Esophagus muscularis mucosa (tissue), 4 donors: ENCODE measurements at regions not wholly inside any gene's neighbourhood (a gene's known extent, or its start where the extent isn't known, plus 50 kb on each side); places are given as distances from the start of the nearest gene placed in this dataset.

Experiments used
- DNase-seq: peaks from one replicate; pipeline ENCODE4 v3.0.0-alpha.2; 2017; ENCODE audit errors: extremely low spot score
- H3K27ac ChIP-seq, 4 donors: fragments of 200-600 bp; sonication (generic); replicated peaks in 1 of 4; 1 replicate in 3 of 4; 2 replicates in 1 of 4; pipeline ENCODE4 v1.5.1; 2016 to 2019; ENCODE audit warnings: mild to moderate bottlenecking in 1 of 4
- H3K27me3 ChIP-seq, 4 donors: fragments of 200-600 bp; sonication (generic); one replicate each; pipeline versions ENCODE4 v1.5.1 to v1.6.0; 2016 to 2019
- H3K36me3 ChIP-seq, 4 donors: fragments of 200-600 bp; sonication (generic); one replicate each; pipeline ENCODE4 v1.5.1; 2016 to 2019
- H3K4me1 ChIP-seq, 4 donors: fragments of 200-600 bp; sonication (generic); one replicate each; pipeline ENCODE4 v1.5.1; 2016 to 2019
- H3K4me3 ChIP-seq, 4 donors: fragments of 200-600 bp; sonication (generic); 1 replicate in 2 of 4; 2 replicates in 2 of 4; pipeline ENCODE4 v1.5.1; 2016 to 2019; ENCODE audit warnings: mild to moderate bottlenecking in 4 of 4, moderate library complexity in 1 of 4
- H3K9me3 ChIP-seq, 4 donors: fragments of 200-600 bp; sonication (generic); 1 replicate in 3 of 4; 2 replicates in 1 of 4; pipeline ENCODE4 v1.5.1; 2016 to 2019
- EP300 ChIP-seq: sonication (generic); formaldehyde crosslinking; IDR thresholded peaks from one replicate; pipeline ENCODE4 v1.6.1; 2017; ENCODE audit warnings: antibody characterized with exemption
- POLR2A ChIP-seq: fragments of 450-650 bp; IDR thresholded peaks from one replicate; pipeline ENCODE4 v1.6.1; 2017; ENCODE audit warnings: antibody characterized with exemption, moderate library complexity, mild to moderate bottlenecking, low read depth
- POLR2AphosphoS5 ChIP-seq, 2 donors: sonication (generic); formaldehyde crosslinking; IDR thresholded peaks; one replicate each; pipeline ENCODE4 v1.6.1; 2017; ENCODE audit warnings: antibody characterized with exemption in 2 of 2
- WGBS: methylation state at CpG from one replicate; pipeline ENCODE4 v1.1.5; 2018; 5-methylcytosine and 5-hydroxymethylcytosine counted together
- intact Hi-C: fragments of 100-400 bp; cut with DNase I; formaldehyde crosslinking; loops from one replicate; pipeline ENCODE4 v1.15.1; 2023
- TF ChIP-seq, protein P1 (sequence below), 3 experiments: fragments of 200-600 bp in 2 of 3; fragments of 450-650 bp in 1 of 3; sonication (generic) in 2 of 3; IDR thresholded peaks; one replicate each; pipeline ENCODE4 v1.5.1; 2017 to 2019; ENCODE audit warnings: antibody characterized with exemption in 3 of 3, mild to moderate bottlenecking in 2 of 3, moderate library complexity in 1 of 3

DNA sequence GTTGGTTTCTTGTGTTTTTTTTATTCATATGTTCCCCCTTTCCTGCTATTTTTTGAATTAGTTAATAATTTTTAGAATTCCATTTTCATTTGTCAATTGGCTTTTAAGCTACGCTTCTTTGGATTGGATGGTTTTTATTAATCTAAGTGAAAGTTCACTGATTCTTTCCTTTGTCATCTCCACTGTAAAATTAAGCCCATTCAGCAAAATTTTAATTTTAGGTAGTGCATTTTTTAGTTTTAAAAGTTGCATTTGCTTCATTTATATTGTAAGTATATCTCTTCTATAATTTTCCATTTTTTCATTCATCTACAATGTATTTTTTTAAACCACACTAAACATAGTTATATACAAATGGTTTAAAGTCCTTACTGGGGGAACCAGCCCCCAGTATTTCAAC, 417.3 kb upstream of the HTR2C start:
- no peak for DNase-seq
- Histone ChIP-seq H3K4me3 (no peak overlapping the region), H3K27ac (no peak overlapping the region), H3K27me3 (no peaks in the 10 kb centered on the region), H3K36me3 (no peaks in the 10 kb centered on the region), H3K4me1 (no peaks in the 10 kb centered on the region), H3K9me3 (peaks cover 0 to 19% (median 0%) of the 10 kb centered on the region in 4 donors)
- intact Hi-C loops = no loop called here
- TF ChIP-seq POLR2AphosphoS5 (IDR thresholded peaks at IDR 0.05) = no peak
- WGBS = 77% methylated on average over 1 of the region's 1 CpG

DNA sequence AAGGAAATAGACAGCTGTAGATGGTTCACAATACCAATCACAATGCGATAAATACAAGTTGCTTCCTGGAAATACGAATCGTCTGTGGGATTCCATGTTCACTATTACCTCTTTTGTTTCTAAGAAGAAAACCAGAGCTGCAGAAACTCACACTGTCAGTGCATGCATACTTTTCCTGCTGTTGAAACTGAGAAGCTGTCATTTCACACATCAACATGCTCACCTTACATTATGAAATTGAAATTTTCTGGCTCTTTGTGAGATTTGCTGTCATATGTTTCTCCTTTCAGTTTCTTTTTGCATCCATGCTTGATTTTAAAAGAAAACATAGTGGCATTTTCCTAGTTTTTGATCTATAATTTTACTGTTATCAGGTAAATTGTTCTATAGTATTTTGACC, 418.3 kb upstream of the HTR2C start:
- intact Hi-C loops = no loop called here
- DNase-seq = no peak
- H3K4me1 ChIP-seq = no peaks in the 10 kb centered on the region
- peaks cover 0 to 19% (median 0%) of the 10 kb centered on the region in 4 donors for H3K9me3 ChIP-seq
- no peak overlapping the region for H3K27ac ChIP-seq
- H3K4me3 ChIP-seq = no peak overlapping the region
- TF ChIP-seq POLR2A (no peak), POLR2AphosphoS5 (IDR thresholded peaks at IDR 0.05) (no peak), EP300 (no peak)
- TF ChIP-seq, protein P1, sequence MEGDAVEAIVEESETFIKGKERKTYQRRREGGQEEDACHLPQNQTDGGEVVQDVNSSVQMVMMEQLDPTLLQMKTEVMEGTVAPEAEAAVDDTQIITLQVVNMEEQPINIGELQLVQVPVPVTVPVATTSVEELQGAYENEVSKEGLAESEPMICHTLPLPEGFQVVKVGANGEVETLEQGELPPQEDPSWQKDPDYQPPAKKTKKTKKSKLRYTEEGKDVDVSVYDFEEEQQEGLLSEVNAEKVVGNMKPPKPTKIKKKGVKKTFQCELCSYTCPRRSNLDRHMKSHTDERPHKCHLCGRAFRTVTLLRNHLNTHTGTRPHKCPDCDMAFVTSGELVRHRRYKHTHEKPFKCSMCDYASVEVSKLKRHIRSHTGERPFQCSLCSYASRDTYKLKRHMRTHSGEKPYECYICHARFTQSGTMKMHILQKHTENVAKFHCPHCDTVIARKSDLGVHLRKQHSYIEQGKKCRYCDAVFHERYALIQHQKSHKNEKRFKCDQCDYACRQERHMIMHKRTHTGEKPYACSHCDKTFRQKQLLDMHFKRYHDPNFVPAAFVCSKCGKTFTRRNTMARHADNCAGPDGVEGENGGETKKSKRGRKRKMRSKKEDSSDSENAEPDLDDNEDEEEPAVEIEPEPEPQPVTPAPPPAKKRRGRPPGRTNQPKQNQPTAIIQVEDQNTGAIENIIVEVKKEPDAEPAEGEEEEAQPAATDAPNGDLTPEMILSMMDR (IDR thresholded peaks at IDR 0.05) = no peak
- no peaks in the 10 kb centered on the region for H3K36me3 ChIP-seq
- 88% methylated on average over 3 of the region's 3 CpGs for WGBS
- no peaks in the 10 kb centered on the region for H3K27me3 ChIP-seq

DNA sequence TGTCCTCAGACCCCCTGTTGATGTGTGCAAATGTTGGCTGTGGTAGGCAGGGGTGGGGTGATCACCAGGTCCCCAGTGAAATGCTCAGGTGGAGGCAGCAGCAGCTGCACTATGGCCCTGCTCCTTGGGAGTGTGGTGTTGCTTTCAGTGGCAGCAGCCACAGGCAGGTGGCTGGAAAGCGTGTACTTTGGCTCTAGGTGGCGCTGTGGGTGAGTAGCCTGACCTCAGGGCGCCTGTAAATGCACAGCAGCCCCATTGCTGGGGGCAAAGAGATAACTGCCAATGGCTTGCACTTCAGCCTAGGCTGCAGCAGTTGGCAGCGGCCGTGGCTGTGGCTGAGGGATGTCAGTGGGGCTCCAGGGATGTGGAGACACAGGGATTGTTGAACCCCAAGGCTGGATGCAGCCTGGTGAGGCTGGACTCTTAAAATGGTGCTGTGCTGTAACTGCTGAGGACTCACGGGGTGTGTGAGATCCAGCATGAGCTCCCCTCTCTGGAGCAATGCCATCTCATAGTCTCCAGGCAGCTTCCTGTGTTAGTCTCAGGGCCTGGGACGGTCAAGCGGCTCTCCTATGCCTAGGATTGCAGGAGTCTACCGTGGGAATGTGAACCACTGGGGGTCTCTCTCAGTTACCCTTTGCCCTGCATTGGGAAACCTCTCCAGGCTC, 421.7 kb upstream of the HTR2C start:
- H3K27me3 ChIP-seq = no peaks in the 10 kb centered on the region
- DNase-seq = no peak
- no peak overlapping the region for H3K27ac ChIP-seq
- no peaks in the 10 kb centered on the region for H3K36me3 ChIP-seq
- H3K4me3 ChIP-seq = no peak overlapping the region
- 62% methylated on average over 4 of the region's 9 CpGs for WGBS
- TF ChIP-seq EP300 = no peak
- TF ChIP-seq POLR2A = no peak
- TF ChIP-seq, protein P1 (IDR thresholded peaks at IDR 0.05) = no peak
- TF ChIP-seq POLR2AphosphoS5 (IDR thresholded peaks at IDR 0.05) = no peak
- no peaks in the 10 kb centered on the region for H3K4me1 ChIP-seq
- peaks cover 0 to 5% (median 0%) of the 10 kb centered on the region in 4 donors for H3K9me3 ChIP-seq
- intact Hi-C loops = no loop called here

DNA sequence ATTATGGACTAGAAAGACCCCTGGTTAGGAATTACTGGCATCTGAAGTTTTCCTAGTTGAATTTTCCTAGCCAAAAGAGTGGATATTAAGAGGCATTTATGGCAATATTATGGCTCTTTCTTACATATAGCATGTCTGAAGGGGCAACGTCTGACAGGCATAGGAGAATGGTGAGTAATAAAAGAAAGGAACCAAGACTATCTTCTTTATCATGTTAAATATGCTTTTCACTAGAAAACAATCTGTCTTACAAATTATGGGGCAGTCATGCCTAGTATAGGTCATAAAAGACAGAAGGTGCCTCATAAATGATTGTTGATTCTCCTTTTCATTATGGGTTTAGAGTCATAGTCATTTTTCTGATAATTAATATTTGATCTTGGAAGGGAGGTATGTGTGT, 431.1 kb upstream of the HTR2C start:
- DNase-seq = no peak
- TF ChIP-seq, protein P1 (IDR thresholded peaks at IDR 0.05) = no peak
- TF ChIP-seq EP300 (no peak), POLR2A (no peak), POLR2AphosphoS5 (IDR thresholded peaks at IDR 0.05) (no peak)
- no peaks in the 10 kb centered on the region for H3K4me1 ChIP-seq
- no peaks in the 10 kb centered on the region for H3K36me3 ChIP-seq
- no peak overlapping the region for H3K4me3 ChIP-seq
- no peaks in the 10 kb centered on the region for H3K27me3 ChIP-seq
- no peak overlapping the region for H3K27ac ChIP-seq
- WGBS = 71% methylated on average over 1 of the region's 1 CpG
- intact Hi-C loops = no loop called here
- no peaks in the 10 kb centered on the region for H3K9me3 ChIP-seq

DNA sequence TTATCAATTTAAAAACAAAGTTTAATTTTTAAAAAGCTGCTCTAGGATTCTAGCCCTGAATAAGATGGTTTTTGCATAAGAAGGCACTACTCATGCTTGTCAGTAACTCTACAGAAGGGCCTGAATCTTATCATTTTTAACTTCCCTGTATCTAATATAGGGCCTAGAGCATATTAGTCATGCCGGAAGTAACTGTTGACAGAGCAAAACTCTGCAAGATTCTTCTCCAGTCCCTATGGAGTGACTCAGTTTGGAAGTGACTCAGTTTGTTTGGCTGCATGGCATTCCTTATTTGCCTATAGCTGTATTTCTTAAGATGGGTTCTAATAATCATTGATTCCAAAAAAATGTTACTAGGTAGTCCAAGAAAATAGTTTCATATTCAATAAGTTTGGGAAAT, 431.8 kb upstream of the HTR2C start:
- Histone ChIP-seq H3K4me1 (no peaks in the 10 kb centered on the region), H3K36me3 (no peaks in the 10 kb centered on the region), H3K4me3 (no peak overlapping the region), H3K27ac (no peak overlapping the region), H3K9me3 (no peaks in the 10 kb centered on the region), H3K27me3 (no peaks in the 10 kb centered on the region)
- DNase-seq = no peak
- TF ChIP-seq POLR2A = no peak
- TF ChIP-seq, protein P1 (IDR thresholded peaks at IDR 0.05) = no peak
- no peak for TF ChIP-seq POLR2AphosphoS5 (IDR thresholded peaks at IDR 0.05)
- no peak for TF ChIP-seq EP300
- 79% methylated on average over 1 of the region's 1 CpG for WGBS
- intact Hi-C loops = no loop called here
